HepG2 (cell line): ENCODE measurements at regions not wholly inside any gene's neighbourhood (a gene's known extent, or its start where the extent isn't known, plus 50 kb on each side); places are given as distances from the start of the nearest gene placed in this dataset.

Source experiments
- ATAC-seq: fragments of 200-7000 bp; cut with Tn5 transposase; 3 replicates; pipeline ENCODE4 v1.9.1; 2020; ENCODE audit warnings: mild to moderate bottlenecking, moderate library complexity
- BruUV-seq: library from RNA; stranded (reverse); fragments of 400-500 nt; replicated peaks from 2 replicates; lab custom pipeline; 2021; lab: Mats Ljungman, UMichigan
- CTCF ChIA-PET: fragments of 300-600 bp; formaldehyde crosslinking; extraction: SDS; loops from one replicate; lab custom pipeline; 2021; ENCODE audit warnings: low total read pairs, inconsistent platforms, low intra/inter-chr PET ratio; lab: Yijun Ruan, JAX
- POLR2A ChIA-PET: fragments of 350-600 bp; sonication (Branson Sonifier 250); formaldehyde crosslinking; loops from one replicate; lab custom pipeline; 2020; ENCODE audit warnings: antibody characterized with exemption, inconsistent platforms; lab: Yijun Ruan, JAX
- DNase-seq: peaks from one replicate; pipeline ENCODE4 v3.0.0-alpha.2; 2015; ENCODE audit warnings: low spot score
- FAIRE-seq: peaks from 3 replicates; lab custom pipeline; 2011; peaks lifted over from hg19 to GRCh38; lab: Jason Lieb, UNC
- H2AFZ ChIP-seq: one replicate; pipeline ENCODE4 v1.6.1; 2011; ENCODE audit warnings: low read length, inconsistent platforms
- H3K27ac ChIP-seq: fragments of 300-600 bp; 3 replicates; pipeline ENCODE4 v1.8.0; 2011; ENCODE audit warnings: mixed run types, mild to moderate bottlenecking, mixed read lengths, low read length, inconsistent platforms; ENCODE audit not compliant: insufficient read depth; ENCODE audit errors: extremely low read length
- H3K27me3 ChIP-seq, 2 experiments: fragments of 200-600 bp in 1 of 2; 2 replicates in 1 of 2; 3 replicates in 1 of 2; pipeline versions ENCODE4 v1.6.0 to v1.8.0; 2011; ENCODE audit warnings: low read length in 2 of 2, mild to moderate bottlenecking in 2 of 2, moderate library complexity in 2 of 2, inconsistent platforms in 1 of 2; ENCODE audit not compliant: insufficient read depth in 2 of 2, control insufficient read depth in 1 of 2
- H3K36me3 ChIP-seq, 2 experiments: fragments of 200-600 bp in 1 of 2; replicated peaks in 1 of 2; 2 replicates in 1 of 2; 3 replicates in 1 of 2; pipeline versions ENCODE4 v1.5.1 to v1.8.0; 2011; ENCODE audit warnings: low read length in 2 of 2, inconsistent platforms in 1 of 2; ENCODE audit not compliant: insufficient read depth in 2 of 2, control insufficient read depth in 1 of 2
- H3K4me1 ChIP-seq: 2 replicates; pipeline ENCODE4 v1.5.1; 2012; ENCODE audit warnings: low read length, inconsistent platforms; ENCODE audit not compliant: insufficient read depth
- H3K4me2 ChIP-seq: 2 replicates; pipeline ENCODE4 v1.6.0; 2011; ENCODE audit warnings: low read depth, low read length, inconsistent platforms
- H3K4me3 ChIP-seq, 3 experiments: fragments of 200-600 bp in 1 of 3; sonication (generic), shearing (Covaris generic) in 1 of 3; replicated peaks in 1 of 3; 2 replicates each; pipeline ENCODE4 v1.5.1; 2011 to 2016; ENCODE audit warnings: low read length in 3 of 3, inconsistent platforms in 2 of 3, low read depth in 2 of 3, mild to moderate bottlenecking in 2 of 3, control low read depth in 1 of 3, mixed read lengths in 1 of 3; ENCODE audit not compliant: insufficient read depth in 1 of 3
- H3K79me2 ChIP-seq: one replicate; pipeline ENCODE4 v1.6.1; 2011; ENCODE audit warnings: low read length, inconsistent platforms; ENCODE audit not compliant: insufficient read depth
- H3K9ac ChIP-seq: 2 replicates; pipeline ENCODE4 v1.6.0; 2011; ENCODE audit warnings: mild to moderate bottlenecking, low read depth, low read length, inconsistent platforms; ENCODE audit not compliant: insufficient read depth
- H3K9me3 ChIP-seq: 2 replicates; pipeline ENCODE4 v1.5.1; 2012; ENCODE audit warnings: mild to moderate bottlenecking, low read length
- H4K20me1 ChIP-seq: 2 replicates; pipeline ENCODE4 v1.6.0; 2011; ENCODE audit warnings: inconsistent platforms, mild to moderate bottlenecking, low read length, moderate library complexity; ENCODE audit not compliant: insufficient read depth
- ZEB1 ChIP-seq: IDR thresholded peaks from 2 replicates; pipeline ENCODE4 v1.6.1; 2012; ENCODE audit warnings: mild to moderate bottlenecking, low read depth, inconsistent platforms; ENCODE audit not compliant: insufficient replicate concordance
- ZNF543 ChIP-seq: sonication (generic); formaldehyde crosslinking; IDR thresholded peaks from 2 replicates; pipeline ENCODE4 v1.4.0; 2020; ENCODE audit warnings: mild to moderate bottlenecking, missing genetic modification reagents
- ZNF891 ChIP-seq: sonication (generic); formaldehyde crosslinking; IDR thresholded peaks from 2 replicates; pipeline ENCODE4 v1.5.0; 2020; ENCODE audit warnings: mild to moderate bottlenecking, missing genetic modification reagents
- WGBS: methylation state at CpG from one replicate; pipeline ENCODE4 v1.1.6; 2017; ENCODE audit warnings: low lambda C conversion rate; 5-methylcytosine and 5-hydroxymethylcytosine counted together
- in situ Hi-C: cut with HindIII; loops from 2 replicates; pipeline ENCODE4 v1.10.0; 2017; ENCODE audit warnings: low pct_unique_long_range_greater_than_20kb; ENCODE audit not compliant: extremely low pct_ligation_motif_present
- intact Hi-C: fragments of 100-400 bp; cut with micrococcal nuclease; formaldehyde crosslinking; loops from one replicate; pipeline ENCODE4 v1.10.0; 2022; ENCODE audit not compliant: unreplicated experiment
- TF ChIP-seq, protein P1 (sequence below), 2 experiments: fragments of 450-650 bp in 1 of 2; sonication (generic) in 1 of 2; formaldehyde crosslinking in 1 of 2; IDR thresholded peaks; 2 replicates each; pipeline versions ENCODE4 v1.6.1 to v1.8.0; 2016 to 2022; ENCODE audit warnings: antibody characterized with exemption in 1 of 2, mild to moderate bottlenecking in 1 of 2, missing genetic modification reagents in 1 of 2
- TF ChIP-seq, protein P2 (sequence below): sonication (generic); formaldehyde crosslinking; IDR thresholded peaks from 2 replicates; pipeline ENCODE4 v1.4.0; 2020; ENCODE audit warnings: missing genetic modification reagents, low read depth, mild to moderate bottlenecking, borderline replicate concordance

DNA sequence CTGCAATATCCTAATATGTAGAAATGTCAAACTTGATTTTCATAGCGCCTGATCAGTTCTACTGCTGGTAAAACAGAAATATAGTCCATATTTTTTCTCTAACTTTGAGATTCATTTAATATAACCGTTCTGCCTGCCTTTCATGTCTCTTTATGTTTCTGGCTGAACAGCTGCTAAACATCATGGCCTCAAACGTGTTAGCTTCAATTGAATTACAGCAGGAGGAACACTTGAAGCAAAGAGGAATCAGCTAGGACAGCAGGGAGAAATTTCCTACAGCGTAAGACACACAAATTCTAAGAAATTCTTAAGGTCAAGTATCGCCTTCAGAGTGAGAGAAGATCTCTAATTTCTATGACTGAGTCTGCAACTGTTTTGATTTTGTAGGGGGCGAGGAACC, 433.2 kb downstream of the FBXO15 start (continued):
- TF ChIP-seq, protein P1, sequence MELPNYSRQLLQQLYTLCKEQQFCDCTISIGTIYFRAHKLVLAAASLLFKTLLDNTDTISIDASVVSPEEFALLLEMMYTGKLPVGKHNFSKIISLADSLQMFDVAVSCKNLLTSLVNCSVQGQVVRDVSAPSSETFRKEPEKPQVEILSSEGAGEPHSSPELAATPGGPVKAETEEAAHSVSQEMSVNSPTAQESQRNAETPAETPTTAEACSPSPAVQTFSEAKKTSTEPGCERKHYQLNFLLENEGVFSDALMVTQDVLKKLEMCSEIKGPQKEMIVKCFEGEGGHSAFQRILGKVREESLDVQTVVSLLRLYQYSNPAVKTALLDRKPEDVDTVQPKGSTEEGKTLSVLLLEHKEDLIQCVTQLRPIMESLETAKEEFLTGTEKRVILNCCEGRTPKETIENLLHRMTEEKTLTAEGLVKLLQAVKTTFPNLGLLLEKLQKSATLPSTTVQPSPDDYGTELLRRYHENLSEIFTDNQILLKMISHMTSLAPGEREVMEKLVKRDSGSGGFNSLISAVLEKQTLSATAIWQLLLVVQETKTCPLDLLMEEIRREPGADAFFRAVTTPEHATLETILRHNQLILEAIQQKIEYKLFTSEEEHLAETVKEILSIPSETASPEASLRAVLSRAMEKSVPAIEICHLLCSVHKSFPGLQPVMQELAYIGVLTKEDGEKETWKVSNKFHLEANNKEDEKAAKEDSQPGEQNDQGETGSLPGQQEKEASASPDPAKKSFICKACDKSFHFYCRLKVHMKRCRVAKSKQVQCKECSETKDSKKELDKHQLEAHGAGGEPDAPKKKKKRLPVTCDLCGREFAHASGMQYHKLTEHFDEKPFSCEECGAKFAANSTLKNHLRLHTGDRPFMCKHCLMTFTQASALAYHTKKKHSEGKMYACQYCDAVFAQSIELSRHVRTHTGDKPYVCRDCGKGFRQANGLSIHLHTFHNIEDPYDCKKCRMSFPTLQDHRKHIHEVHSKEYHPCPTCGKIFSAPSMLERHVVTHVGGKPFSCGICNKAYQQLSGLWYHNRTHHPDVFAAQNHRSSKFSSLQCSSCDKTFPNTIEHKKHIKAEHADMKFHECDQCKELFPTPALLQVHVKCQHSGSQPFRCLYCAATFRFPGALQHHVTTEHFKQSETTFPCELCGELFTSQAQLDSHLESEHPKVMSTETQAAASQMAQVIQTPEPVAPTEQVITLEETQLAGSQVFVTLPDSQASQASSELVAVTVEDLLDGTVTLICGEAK (IDR thresholded peaks at IDR 0.05) = no peak
- TF ChIP-seq, protein P1 (CRISPR knock-in tag; IDR thresholded peaks at IDR 0.05) = no peak

DNA sequence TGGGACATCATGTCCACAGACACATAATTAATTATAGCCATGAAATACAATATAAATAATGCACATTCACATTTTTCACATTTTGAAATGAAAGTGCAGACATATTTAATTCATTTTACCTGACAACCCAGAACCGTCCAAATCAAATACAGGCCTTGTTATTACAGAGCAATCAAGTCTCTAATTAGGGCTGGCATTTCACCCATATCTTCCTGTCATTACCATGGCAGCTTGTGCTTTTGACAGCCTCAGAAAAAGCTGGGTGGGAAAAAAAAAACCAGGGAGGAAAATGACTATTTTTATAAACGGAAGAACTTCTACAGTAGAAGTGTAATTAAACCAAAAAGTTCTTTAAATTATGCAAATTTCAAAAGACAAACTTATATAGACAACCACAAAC, 436.4 kb downstream of the FBXO15 start:
- in situ Hi-C loops (no loop called here), intact Hi-C loops (no loop called here)
- TF ChIP-seq ZEB1 (no peak), ZNF891 (CRISPR knock-in tag) (no peak), ZNF543 (CRISPR knock-in tag) (no peak)
- TF ChIP-seq, protein P2, sequence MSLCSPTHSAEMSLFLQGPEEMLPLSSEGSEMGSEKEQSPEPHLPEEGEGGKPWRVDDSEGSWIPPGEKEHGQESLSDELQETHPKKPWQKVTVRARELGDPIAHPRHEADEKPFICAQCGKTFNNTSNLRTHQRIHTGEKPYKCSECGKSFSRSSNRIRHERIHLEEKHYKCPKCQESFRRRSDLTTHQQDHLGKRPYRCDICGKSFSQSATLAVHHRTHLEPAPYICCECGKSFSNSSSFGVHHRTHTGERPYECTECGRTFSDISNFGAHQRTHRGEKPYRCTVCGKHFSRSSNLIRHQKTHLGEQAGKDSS = no peak
- no peaks in the 10 kb centered on the region for H3K4me1 ChIP-seq
- BruUV-seq = no TSS peak
- no peaks in the 10 kb centered on the region for H3K9me3 ChIP-seq
- H3K27me3 ChIP-seq = no peaks in the 10 kb centered on the region
- no peaks in the 10 kb centered on the region for H4K20me1 ChIP-seq
- FAIRE-seq (no peak), ATAC-seq (no peak), DNase-seq (no peak)
- H2AFZ ChIP-seq = no peak overlapping the region
- H3K27ac ChIP-seq = no peak overlapping the region
- POLR2A ChIA-PET = no interaction called here
- no peaks in the 10 kb centered on the region for H3K36me3 ChIP-seq
- no peak overlapping the region for H3K9ac ChIP-seq
- no peak overlapping the region for H3K4me3 ChIP-seq
- H3K4me2 ChIP-seq = no peak overlapping the region
- no peaks in the 10 kb centered on the region for H3K79me2 ChIP-seq
- CTCF ChIA-PET = no interaction called here
- WGBS = 1% methylated on average over 2 of the region's 2 CpGs
